Adrenal gland (tissue), 9 donors: ENCODE measurements at regions not wholly inside any gene's neighbourhood (a gene's known extent, or its start where the extent isn't known, plus 50 kb on each side); places are given as distances from the start of the nearest gene placed in this dataset.

ENCODE experiments used
- DNase-seq, 7 donors: peaks; one replicate each; pipeline ENCODE4 v3.0.0-alpha.2; 2019 to 2020
- H3K27ac ChIP-seq, 5 donors: fragments of 200-600 bp; sonication (generic) in 4 of 5; 1 replicate in 3 of 5; 2 replicates in 2 of 5; pipeline versions ENCODE4 v1.5.1 to v1.8.0; 2016 to 2020; ENCODE audit warnings: mild to moderate bottlenecking in 1 of 5
- H3K27me3 ChIP-seq: fragments of 200-600 bp; 2 replicates; pipeline ENCODE4 v1.8.0; 2021
- H3K36me3 ChIP-seq, 2 donors: fragments of 200-600 bp; replicated peaks in 1 of 2; 1 replicate in 1 of 2; 2 replicates in 1 of 2; pipeline versions ENCODE4 v1.5.1 to v1.8.0; 2018 to 2022
- H3K4me1 ChIP-seq, 2 donors: fragments of 200-600 bp; replicated peaks in 1 of 2; 1 replicate in 1 of 2; 2 replicates in 1 of 2; pipeline versions ENCODE4 v1.5.1 to v1.8.0; 2018 to 2021
- H3K4me3 ChIP-seq, 4 donors: fragments of 200-600 bp; sonication (generic) in 3 of 4; one replicate each; pipeline ENCODE4 v1.5.1; 2016 to 2018
- H3K9me3 ChIP-seq, 3 donors: fragments of 200-600 bp; sonication (generic) in 1 of 3; replicated peaks in 1 of 3; 1 replicate in 2 of 3; 2 replicates in 1 of 3; pipeline versions ENCODE4 v1.5.1 to v1.8.0; 2016 to 2021
- POLR2A ChIP-seq, 2 donors: fragments of 450-650 bp; IDR thresholded peaks; one replicate each; pipeline ENCODE4 v1.6.1; 2017; ENCODE audit warnings: antibody characterized with exemption in 2 of 2, mild to moderate bottlenecking in 2 of 2, moderate library complexity in 1 of 2
- WGBS, 4 donors: extraction: QIAGEN DNeasy Blood & Tissue Kit in 2 of 4; methylation state at CpG; one replicate each; pipeline versions ENCODE4 v1.1.5 to v1.1.7; 2013 to 2017; 5-methylcytosine and 5-hydroxymethylcytosine counted together
- intact Hi-C, 2 donors: fragments of 100-400 bp; cut with DNase I; formaldehyde crosslinking; loops; one replicate each; pipeline versions ENCODE4 v1.14.1 to v1.15.0; 2022 to 2023
- TF ChIP-seq, protein P1 (sequence below), 6 experiments: fragments of 450-650 bp in 4 of 6; fragments of 200-600 bp in 2 of 6; sonication (generic) in 1 of 6; IDR thresholded peaks; 1 replicate in 5 of 6; 2 replicates in 1 of 6; pipeline versions ENCODE4 v1.5.1 to v1.8.0; 2016 to 2021; ENCODE audit warnings: antibody characterized with exemption in 6 of 6, mild to moderate bottlenecking in 2 of 6, moderate library complexity in 1 of 6
- donor health status: healthy with polysubstance abuse.
- donor health status: Bipolar disorder and iron deficiency.
- donor health status: DM: yes; HTN: yes; CAD: no.
- donor health status: DM: no; HTN: no; CAD: no.
- donor health status: DM: no; HTN: no; CAD: no.

DNA sequence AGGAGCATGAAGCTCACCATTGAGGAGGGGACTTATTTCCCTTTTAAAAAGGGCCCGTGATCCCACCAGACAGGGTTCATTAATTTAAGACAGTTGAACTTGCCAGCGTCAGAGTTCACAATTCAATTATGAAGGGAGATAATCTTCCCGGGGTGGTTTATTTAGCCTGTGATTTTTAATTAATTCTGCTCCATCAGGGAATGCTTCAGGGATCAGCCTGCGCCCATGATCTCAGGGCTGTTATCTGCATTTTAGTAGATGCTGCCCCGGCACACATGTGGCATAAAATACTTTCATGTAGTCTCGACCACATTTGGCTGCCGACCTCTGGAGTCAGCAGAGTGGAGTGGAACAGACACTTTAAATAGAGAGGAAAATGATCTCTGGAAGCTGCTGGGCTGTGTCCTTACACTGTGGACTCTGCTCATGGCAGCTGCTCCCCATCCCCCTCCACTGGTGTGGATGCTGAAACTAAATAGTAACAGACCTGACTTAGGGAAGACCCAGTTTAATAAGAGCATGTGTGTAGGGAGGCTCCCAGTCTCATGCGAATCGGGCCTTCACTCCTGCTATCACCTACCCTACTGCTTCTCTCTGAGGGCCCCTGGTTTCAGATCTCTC lies 256.9 kb downstream of the TEX29 start:
- H3K36me3 ChIP-seq, result no peaks in the 10 kb centered on the region
- DNase-seq, result no peak
- 52 to 61% (median 59%) methylated on average over 9 of the region's 9 CpGs for WGBS, 4 donors

DNA sequence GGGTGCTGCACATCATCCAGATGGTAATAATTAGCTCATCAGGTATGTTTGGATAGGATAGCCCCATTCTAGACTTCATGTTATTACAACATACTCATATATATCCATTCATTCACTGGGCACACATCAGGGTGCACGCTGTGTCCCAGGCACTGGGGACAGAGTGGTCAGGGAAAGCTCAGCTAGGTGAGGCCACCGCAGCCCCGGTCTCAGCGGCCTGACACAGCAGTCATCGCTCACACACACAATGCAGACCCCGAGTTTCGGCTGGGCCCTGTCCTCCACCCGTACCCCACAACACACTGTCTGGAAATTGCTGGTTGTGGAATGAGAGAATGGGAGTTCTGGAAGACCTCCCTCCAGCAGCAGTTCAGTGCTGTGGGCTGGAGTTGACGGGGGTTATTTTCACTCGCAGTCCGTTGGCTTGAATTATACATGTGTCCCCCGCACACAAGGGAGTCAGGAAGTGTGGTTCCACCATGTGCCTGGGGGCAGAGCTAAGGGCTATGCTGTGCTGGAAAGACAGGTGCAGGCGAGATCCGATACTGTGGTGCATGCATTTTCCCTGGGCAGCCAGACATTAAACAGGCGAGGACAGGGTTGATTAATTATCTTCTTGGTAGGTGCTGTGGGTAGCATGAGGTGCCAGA lies 257.6 kb downstream of the TEX29 start:
- intact Hi-C loops, result no loop called here
- WGBS, 4 donors, result 78 to 89% (median 84%) methylated on average over 9 to 15 of the region's 15 CpGs
- DNase-seq, result no peak
- Histone ChIP-seq H3K4me1 (no peaks in the 10 kb centered on the region), H3K4me3 (no peak overlapping the region), H3K9me3 (no peaks in the 10 kb centered on the region), H3K27ac (no peak overlapping the region), H3K36me3 (no peaks in the 10 kb centered on the region), H3K27me3 (no peaks in the 10 kb centered on the region)
- TF ChIP-seq, protein P1, sequence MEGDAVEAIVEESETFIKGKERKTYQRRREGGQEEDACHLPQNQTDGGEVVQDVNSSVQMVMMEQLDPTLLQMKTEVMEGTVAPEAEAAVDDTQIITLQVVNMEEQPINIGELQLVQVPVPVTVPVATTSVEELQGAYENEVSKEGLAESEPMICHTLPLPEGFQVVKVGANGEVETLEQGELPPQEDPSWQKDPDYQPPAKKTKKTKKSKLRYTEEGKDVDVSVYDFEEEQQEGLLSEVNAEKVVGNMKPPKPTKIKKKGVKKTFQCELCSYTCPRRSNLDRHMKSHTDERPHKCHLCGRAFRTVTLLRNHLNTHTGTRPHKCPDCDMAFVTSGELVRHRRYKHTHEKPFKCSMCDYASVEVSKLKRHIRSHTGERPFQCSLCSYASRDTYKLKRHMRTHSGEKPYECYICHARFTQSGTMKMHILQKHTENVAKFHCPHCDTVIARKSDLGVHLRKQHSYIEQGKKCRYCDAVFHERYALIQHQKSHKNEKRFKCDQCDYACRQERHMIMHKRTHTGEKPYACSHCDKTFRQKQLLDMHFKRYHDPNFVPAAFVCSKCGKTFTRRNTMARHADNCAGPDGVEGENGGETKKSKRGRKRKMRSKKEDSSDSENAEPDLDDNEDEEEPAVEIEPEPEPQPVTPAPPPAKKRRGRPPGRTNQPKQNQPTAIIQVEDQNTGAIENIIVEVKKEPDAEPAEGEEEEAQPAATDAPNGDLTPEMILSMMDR (IDR thresholded peaks at IDR 0.05), result no peak
- no peak for TF ChIP-seq POLR2A (IDR thresholded peaks at IDR 0.05)

More for the DNA sequence above, 256.9 kb downstream of the TEX29 start:
- Histone ChIP-seq H3K4me1 (no peaks in the 10 kb centered on the region), H3K4me3 (no peak overlapping the region), H3K27me3 (no peaks in the 10 kb centered on the region), H3K9me3 (no peaks in the 10 kb centered on the region), H3K27ac (no peak overlapping the region)
- intact Hi-C loops, result no loop called here
- no peak for TF ChIP-seq POLR2A (IDR thresholded peaks at IDR 0.05)
- TF ChIP-seq, protein P1 (IDR thresholded peaks at IDR 0.05), result no peak

DNA sequence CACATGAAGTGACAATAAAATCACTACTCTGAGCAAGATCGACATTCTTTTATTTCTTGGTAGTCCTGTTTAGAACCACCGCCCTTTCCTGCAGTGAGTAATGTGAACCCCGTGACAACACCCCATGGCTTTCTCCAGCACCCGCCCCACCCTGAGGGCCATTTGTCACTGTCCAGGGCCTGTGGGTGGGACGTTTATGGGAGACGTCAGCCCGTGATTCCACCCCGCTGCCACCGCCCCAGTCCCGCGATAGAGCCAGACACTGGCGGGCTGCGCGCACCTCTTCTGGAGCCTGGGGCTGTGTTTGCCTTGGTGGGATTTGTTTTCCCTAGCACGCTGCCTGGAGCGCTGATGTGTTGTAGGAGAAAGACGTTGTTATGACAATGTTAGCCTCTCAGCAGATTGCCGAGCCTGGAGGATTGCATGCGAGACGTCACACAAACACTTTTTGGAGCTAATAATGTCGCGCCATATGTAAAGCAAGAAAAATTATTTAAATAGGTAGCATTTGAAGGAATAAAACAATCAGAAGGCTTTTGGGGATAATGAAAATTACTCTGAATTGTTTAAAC lies 263.7 kb downstream of the TEX29 start:
- no peaks in the 10 kb centered on the region for H3K27me3 ChIP-seq
- no peaks in the 10 kb centered on the region for H3K4me1 ChIP-seq
- TF ChIP-seq POLR2A (IDR thresholded peaks at IDR 0.05), result no peak
- TF ChIP-seq, protein P1 (IDR thresholded peaks at IDR 0.05), result no peak
- H3K9me3 ChIP-seq, result no peaks in the 10 kb centered on the region
- no peak overlapping the region for H3K27ac ChIP-seq
- 75 to 86% (median 81%) methylated on average over 21 to 22 of the region's 22 CpGs for whole genome bisulfite sequencing, 4 donors
- H3K36me3 ChIP-seq, result no peaks in the 10 kb centered on the region
- no peak for DNase-seq
- intact Hi-C loops, result no loop called here
- H3K4me3 ChIP-seq, result no peak overlapping the region

DNA sequence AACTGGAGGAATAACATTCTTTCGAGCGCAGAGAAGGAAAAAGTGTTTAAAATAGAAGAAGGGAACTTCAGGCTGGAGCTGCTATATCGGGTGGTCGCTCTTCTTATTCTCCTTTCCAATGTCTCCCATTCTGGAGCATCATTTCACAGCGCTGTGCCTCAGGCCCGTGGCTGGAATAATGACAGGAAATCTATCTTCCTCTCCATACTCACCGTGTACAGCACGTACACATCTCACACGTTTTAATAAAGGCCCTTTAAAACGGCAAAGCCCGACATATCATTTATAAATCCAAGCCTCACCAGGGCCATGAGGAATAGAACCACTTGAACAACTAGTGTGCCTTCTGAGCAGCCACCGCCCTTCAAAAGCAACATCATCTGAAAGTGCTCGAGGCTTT lies 264.4 kb downstream of the TEX29 start:
- 73 to 78% (median 77%) methylated on average over 13 of the region's 13 CpGs for WGBS, 4 donors
- H3K27me3 ChIP-seq, result no peaks in the 10 kb centered on the region
- no peaks in the 10 kb centered on the region for H3K4me1 ChIP-seq

More for the DNA sequence above, 264.4 kb downstream of the TEX29 start:
- Histone ChIP-seq H3K27ac (no peak overlapping the region), H3K4me3 (no peak overlapping the region), H3K9me3 (no peaks in the 10 kb centered on the region), H3K36me3 (no peaks in the 10 kb centered on the region)
- TF ChIP-seq POLR2A (IDR thresholded peaks at IDR 0.05), result no peak
- TF ChIP-seq, protein P1 (IDR thresholded peaks at IDR 0.05), result no peak
- intact Hi-C loops, result no loop called here
- DNase-seq, result no peak
